CD14-positive monocyte (primary cell): ENCODE measurements at regions not wholly inside any gene's neighbourhood (a gene's known extent, or its start where the extent isn't known, plus 50 kb on each side); places are given as distances from the start of the nearest gene placed in this dataset.

Experiments used
- DNase-seq, 3 donors: peaks; one replicate each; pipeline ENCODE4 v3.0.0-alpha.2; 2011 to 2022
- H2AFZ ChIP-seq: 2 replicates; pipeline ENCODE4 v1.6.0; 2012; ENCODE audit warnings: mild to moderate bottlenecking, low read depth, low read length, inconsistent platforms; ENCODE audit not compliant: insufficient read depth, poor library complexity, severe bottlenecking
- H3K27ac ChIP-seq, 2 donors: 1 replicate in 1 of 2; 2 replicates in 1 of 2; pipeline ENCODE4 v1.5.1; 2012 to 2013; ENCODE audit warnings: low read length in 2 of 2, control low read depth in 1 of 2, inconsistent platforms in 1 of 2, low read depth in 1 of 2, mild to moderate bottlenecking in 1 of 2
- H3K27me3 ChIP-seq, 2 donors: one replicate each; pipeline versions ENCODE4 v1.6.0 to v1.6.1; 2011 to 2013; ENCODE audit warnings: low read length in 2 of 2; ENCODE audit not compliant: control insufficient read depth in 2 of 2, insufficient read depth in 2 of 2
- H3K36me3 ChIP-seq, 2 donors: replicated peaks in 1 of 2; 1 replicate in 1 of 2; 2 replicates in 1 of 2; pipeline versions ENCODE4 v1.5.1 to v1.6.1; 2012 to 2013; ENCODE audit warnings: low read length in 2 of 2, control low read depth in 1 of 2, inconsistent platforms in 1 of 2, mild to moderate bottlenecking in 1 of 2; ENCODE audit not compliant: insufficient read depth in 2 of 2, control insufficient read depth in 1 of 2
- H3K4me1 ChIP-seq, 2 donors: 1 replicate in 1 of 2; 2 replicates in 1 of 2; pipeline versions ENCODE4 v1.5.1 to v1.6.1; 2012 to 2013; ENCODE audit warnings: low read length in 2 of 2, control low read depth in 1 of 2, inconsistent platforms in 1 of 2, mild to moderate bottlenecking in 1 of 2, moderate library complexity in 1 of 2; ENCODE audit not compliant: insufficient read depth in 2 of 2, control insufficient read depth in 1 of 2
- H3K4me2 ChIP-seq: replicated peaks from 2 replicates; pipeline ENCODE3; 2012; ENCODE audit warnings: low read length, moderate library complexity, mild to moderate bottlenecking; ENCODE audit not compliant: poor library complexity, severe bottlenecking; ENCODE audit errors: extremely low read depth
- H3K4me3 ChIP-seq, 3 experiments: fragments of 200-600 bp in 1 of 3; sonication (generic) in 1 of 3; replicated peaks in 1 of 3; 1 replicate in 2 of 3; 2 replicates in 1 of 3; pipeline ENCODE4 v1.5.1; 2011 to 2013; ENCODE audit warnings: low read length in 3 of 3, mild to moderate bottlenecking in 3 of 3, control low read depth in 2 of 3, low read depth in 2 of 3, inconsistent platforms in 1 of 3, moderate library complexity in 1 of 3
- H3K79me2 ChIP-seq: 2 replicates; pipeline ENCODE4 v1.6.0; 2012; ENCODE audit warnings: mild to moderate bottlenecking, control low read depth, inconsistent platforms, low read length, moderate library complexity; ENCODE audit not compliant: insufficient read depth
- H3K9ac ChIP-seq: 2 replicates; pipeline ENCODE4 v1.6.0; 2017; ENCODE audit warnings: low read length, mild to moderate bottlenecking; ENCODE audit not compliant: insufficient read depth, poor library complexity, severe bottlenecking
- H3K9me3 ChIP-seq, 2 donors: replicated peaks in 1 of 2; 1 replicate in 1 of 2; 2 replicates in 1 of 2; pipeline versions ENCODE4 v1.5.1 to v1.6.1; 2012 to 2013; ENCODE audit warnings: low read length in 2 of 2, control low read depth in 1 of 2; ENCODE audit not compliant: control insufficient read depth in 1 of 2, insufficient read depth in 1 of 2
- H4K20me1 ChIP-seq: 2 replicates; pipeline ENCODE4 v1.6.0; 2012; ENCODE audit warnings: mild to moderate bottlenecking, low read length, control low read depth, moderate library complexity; ENCODE audit not compliant: insufficient read depth
- H3K27ac Mint-ChIP-seq, 7 donors: one replicate each; pipeline ENCODE4 v1.8.0; 2020; ENCODE audit warnings: mild to moderate bottlenecking in 7 of 7, mixed read lengths in 7 of 7, moderate library complexity in 6 of 7, inconsistent platforms in 2 of 7
- H3K27me3 Mint-ChIP-seq, 3 donors: one replicate each; pipeline ENCODE4 v1.8.0; 2021 to 2022; ENCODE audit warnings: low read depth in 3 of 3, mild to moderate bottlenecking in 3 of 3, mixed read lengths in 3 of 3, moderate library complexity in 3 of 3, inconsistent platforms in 1 of 3
- H3K36me3 Mint-ChIP-seq, 2 donors: one replicate each; pipeline ENCODE4 v1.8.0; 2020; ENCODE audit warnings: mixed read lengths in 2 of 2, inconsistent platforms in 1 of 2, mild to moderate bottlenecking in 1 of 2
- H3K4me1 Mint-ChIP-seq: one replicate; pipeline ENCODE4 v1.8.0; 2020; ENCODE audit warnings: mild to moderate bottlenecking, mixed read lengths
- H3K4me3 Mint-ChIP-seq, 2 donors: one replicate each; pipeline ENCODE4 v1.8.0; 2020; ENCODE audit warnings: mild to moderate bottlenecking in 2 of 2, mixed read lengths in 2 of 2, moderate library complexity in 1 of 2
- H3K9me3 Mint-ChIP-seq, 7 donors: one replicate each; pipeline ENCODE4 v1.8.0; 2020 to 2022; ENCODE audit warnings: mixed read lengths in 7 of 7, mild to moderate bottlenecking in 6 of 7, moderate library complexity in 6 of 7, inconsistent platforms in 2 of 7
- CTCF ChIP-seq: fragments of 200-600 bp; IDR thresholded peaks from one replicate; pipeline ENCODE4 v1.8.0; 2022; ENCODE audit warnings: antibody characterized with exemption, mild to moderate bottlenecking
- WGBS: methylation state at CpG from one replicate; pipeline ENCODE4 v1.1.5; 2013; ENCODE audit warnings: missing lambda C conversion rate; ENCODE audit not compliant: insufficient coverage; 5-methylcytosine and 5-hydroxymethylcytosine counted together
- intact Hi-C, 2 donors: fragments of 100-400 bp; cut with micrococcal nuclease; formaldehyde crosslinking; loops; one replicate each; pipeline versions ENCODE4 v1.15.0 to v1.15.1; 2023

GRCh38 chr4:149095001-149095400, 652.8 kb upstream of the NR3C2 start:
- H3K4me3 Mint-ChIP-seq, result no peak overlapping the region
- peaks cover 3 to 22% (median 15%) of the 10 kb centered on the region in 7 donors for H3K9me3 Mint-ChIP-seq
- H3K79me2 ChIP-seq, result no peaks in the 10 kb centered on the region
- DNase-seq, result no peak
- no peaks in the 10 kb centered on the region for H3K36me3 Mint-ChIP-seq
- no peaks in the 10 kb centered on the region for H3K4me1 ChIP-seq
- no peak overlapping the region for H3K27ac Mint-ChIP-seq
- no peaks in the 10 kb centered on the region for H3K27me3 Mint-ChIP-seq
- no peaks in the 10 kb centered on the region for H4K20me1 ChIP-seq
- TF ChIP-seq CTCF, result no peak
- H3K9me3 ChIP-seq, result peaks cover 0 to 9% of the 10 kb centered on the region in 2 donors
- no peak overlapping the region for H3K4me3 ChIP-seq
- H3K9ac ChIP-seq, result no peak overlapping the region
- H3K4me2 ChIP-seq, result no peak overlapping the region
- no peaks in the 10 kb centered on the region for H3K36me3 ChIP-seq
- H2AFZ ChIP-seq, result no peak overlapping the region
- intact Hi-C loops, result no loop called here
- no peak overlapping the region for H3K27ac ChIP-seq
- H3K4me1 Mint-ChIP-seq, result no peaks in the 10 kb centered on the region
- H3K27me3 ChIP-seq, result no peaks in the 10 kb centered on the region

GRCh38 chr4:149084144-149084543, 641.9 kb upstream of the NR3C2 start:
- no peak overlapping the region for H3K27ac ChIP-seq
- Mint-ChIP-seq H3K36me3 (no peaks in the 10 kb centered on the region), H3K27me3 (no peaks in the 10 kb centered on the region), H3K9me3 (peaks cover 0 to 8% (median 3%) of the 10 kb centered on the region in 7 donors), H3K4me3 (no peak overlapping the region), H3K27ac (no peak overlapping the region), H3K4me1 (no peaks in the 10 kb centered on the region)
- H3K79me2 ChIP-seq, result no peaks in the 10 kb centered on the region
- no peaks in the 10 kb centered on the region for H4K20me1 ChIP-seq
- peaks cover 5 to 10% of the 10 kb centered on the region in 2 donors for H3K9me3 ChIP-seq
- H2AFZ ChIP-seq, result no peak overlapping the region
- no peak for DNase-seq
- no peaks in the 10 kb centered on the region for H3K4me1 ChIP-seq
- no peak overlapping the region for H3K9ac ChIP-seq
- 94% methylated on average over 4 of the region's 4 CpGs for WGBS
- H3K4me2 ChIP-seq, result no peak overlapping the region
- no peaks in the 10 kb centered on the region for H3K27me3 ChIP-seq
- no peaks in the 10 kb centered on the region for H3K36me3 ChIP-seq
- intact Hi-C loops, result no loop called here
- no peak overlapping the region for H3K4me3 ChIP-seq
- TF ChIP-seq CTCF, result no peak
